Stimulated activated CD4-positive, alpha-beta T cell treated with anti-CD3 and anti-CD28 coated beads, Interleukin-12 subunit alpha, Interleukin-12 subunit beta, amount 100 ng/mL, for 4 hours (primary cell): ENCODE measurements at regions not wholly inside any gene's neighbourhood (a gene's known extent, or its start where the extent isn't known, plus 50 kb on each side); places are given as distances from the start of the nearest gene placed in this dataset.

ENCODE experiments used
- DNase-seq: peaks from one replicate; pipeline ENCODE4 v3.0.0-alpha.2; 2020

- peak; percentile 65 for DNase-seq
Observed at GRCh38 chr15:98421419-98422129, 226.8 kb upstream of the IGF1R start.

DNA sequence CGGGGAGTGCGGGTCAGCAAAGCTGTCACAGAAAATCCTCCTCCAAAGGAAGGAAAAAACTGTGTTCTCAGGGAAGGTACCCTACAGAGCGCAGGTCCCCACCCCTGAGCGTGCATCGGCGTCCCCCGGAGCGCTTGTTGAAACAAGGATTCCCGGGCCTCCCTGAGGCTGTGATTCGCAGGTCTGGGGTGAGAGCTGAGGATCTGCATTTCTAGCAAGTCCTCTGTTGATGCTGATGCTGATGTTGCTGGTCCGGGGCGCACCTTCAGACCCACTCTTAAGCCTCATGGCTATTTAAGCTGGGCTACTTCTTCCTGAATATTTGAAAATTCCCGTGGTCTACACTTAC, 226.2 kb upstream of the IGF1R start:
- no peak for DNase-seq

DNA sequence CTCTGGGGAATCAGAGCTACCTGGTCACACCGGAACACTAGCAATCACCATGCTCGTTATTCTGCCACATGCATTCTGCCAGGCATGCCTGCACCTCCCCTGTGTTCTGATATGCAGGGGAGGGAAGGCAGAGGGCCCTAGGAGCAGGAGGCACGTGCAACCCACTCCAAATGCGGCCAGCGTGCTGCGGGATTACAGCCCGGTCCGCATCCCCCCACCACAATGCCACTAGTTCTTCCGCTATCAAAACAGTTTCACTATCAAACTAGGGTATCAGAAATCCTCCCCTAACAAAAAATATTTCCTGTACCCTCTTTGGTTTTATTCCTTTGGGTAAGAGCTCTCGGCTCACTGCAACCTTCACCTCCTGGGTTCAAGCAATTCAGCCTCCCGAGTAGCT, 223.2 kb upstream of the IGF1R start:
- DNase-seq, result no peak

GRCh38 chr15:98427321-98427720, 221.0 kb upstream of the IGF1R start:
- DNase-seq, result no peak

GRCh38 chr15:98428253-98428989, 219.9 kb upstream of the IGF1R start:
- peak; percentile 68 for DNase-seq

- DNase-seq, result no peak
Observed at GRCh38 chr15:98431171-98431570, 217.2 kb upstream of the IGF1R start.

DNA sequence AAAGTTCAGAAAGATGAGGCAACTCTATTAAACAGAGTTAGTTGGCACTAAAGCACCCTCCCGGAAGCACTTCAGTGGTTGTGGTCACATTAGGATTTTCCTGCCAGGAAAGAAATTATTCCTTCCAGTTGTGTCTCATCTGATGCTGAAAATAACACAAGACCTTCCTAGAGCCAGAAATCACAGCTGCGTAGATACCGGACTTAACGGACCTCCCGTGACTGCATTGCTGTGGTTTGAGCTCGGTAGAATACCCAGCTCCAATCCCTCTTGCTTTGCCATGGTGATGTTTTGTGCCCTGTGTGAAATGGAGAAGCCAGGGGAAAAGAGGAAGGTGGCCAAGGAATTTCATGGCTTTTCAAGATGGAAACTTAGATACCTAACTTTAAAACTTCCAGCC, 215.0 kb upstream of the IGF1R start:
- DNase-seq, result no peak

- DNase-seq, result no peak
Observed at GRCh38 chr15:98433856-98434255, 214.5 kb upstream of the IGF1R start.

GRCh38 chr15:98437752-98438151, 210.6 kb upstream of the IGF1R start:
- DNase-seq, result no peak

GRCh38 chr15:98438326-98438725, 210.0 kb upstream of the IGF1R start:
- no peak for DNase-seq

DNA sequence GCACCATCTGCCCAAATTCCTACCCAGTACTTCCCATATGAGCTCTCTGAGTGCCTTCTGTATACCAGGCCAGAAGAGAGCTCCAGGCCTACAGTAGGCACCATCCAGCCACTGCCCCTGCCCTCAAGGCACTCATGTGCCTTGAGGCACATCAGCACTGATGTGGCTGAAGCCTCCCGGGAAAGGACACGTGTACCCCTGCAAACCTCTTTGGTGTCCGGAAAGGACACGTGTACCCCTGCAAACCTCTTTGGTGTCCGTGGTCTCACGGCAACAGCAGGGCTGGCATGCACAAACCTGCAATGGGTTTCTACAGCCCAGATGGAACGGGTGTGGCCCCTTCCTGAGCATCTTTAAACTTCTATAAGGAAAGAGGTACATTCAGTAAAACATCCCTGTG, 209.4 kb upstream of the IGF1R start:
- no peak for DNase-seq

GRCh38 chr15:98439523-98439942, 208.8 kb upstream of the IGF1R start:
- no peak for DNase-seq

- no peak for DNase-seq
Observed at GRCh38 chr15:98440917-98441316, 207.4 kb upstream of the IGF1R start.

DNA sequence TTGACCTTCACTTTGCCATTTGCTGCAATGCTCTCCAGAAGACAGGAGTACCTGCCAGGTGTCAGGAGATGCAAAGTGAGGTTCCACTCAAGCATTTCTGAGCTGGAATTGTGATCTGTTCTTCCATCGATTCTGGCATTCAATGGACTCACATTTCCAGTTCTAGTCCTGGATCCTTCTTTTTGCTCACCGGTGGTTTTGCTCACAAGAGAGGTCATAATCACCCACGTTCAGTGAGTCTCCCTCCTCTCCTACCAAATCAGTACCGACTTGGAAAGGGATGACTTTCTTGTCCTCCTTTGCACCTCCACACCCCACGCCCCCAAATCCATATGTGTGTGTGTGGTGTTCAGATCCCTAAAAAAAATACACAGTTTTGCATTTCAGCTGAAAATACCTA, 206.7 kb upstream of the IGF1R start:
- DNase-seq, result no peak

DNA sequence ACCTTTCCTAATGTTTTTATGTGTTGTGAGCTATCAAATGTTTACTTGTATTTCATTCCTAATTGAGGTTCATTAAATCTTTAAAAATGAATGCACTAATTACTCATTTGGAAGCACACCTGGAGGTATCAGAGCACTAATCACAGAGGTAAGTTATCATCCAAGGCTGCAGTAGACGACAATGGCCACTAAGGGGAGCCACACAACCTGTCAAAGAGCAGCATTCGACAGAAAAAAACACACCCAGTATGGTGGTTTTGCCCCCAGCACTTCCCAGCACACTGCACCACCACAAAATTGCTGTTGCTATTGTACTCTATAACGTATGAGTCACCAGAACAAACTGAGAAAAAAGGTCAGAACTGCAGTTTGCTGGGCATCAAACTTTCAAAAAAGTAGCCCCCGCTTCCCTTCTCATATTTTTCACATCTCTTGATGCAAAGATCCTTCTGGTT, 205.9 kb upstream of the IGF1R start:
- DNase-seq, result peak; percentile 39

DNA sequence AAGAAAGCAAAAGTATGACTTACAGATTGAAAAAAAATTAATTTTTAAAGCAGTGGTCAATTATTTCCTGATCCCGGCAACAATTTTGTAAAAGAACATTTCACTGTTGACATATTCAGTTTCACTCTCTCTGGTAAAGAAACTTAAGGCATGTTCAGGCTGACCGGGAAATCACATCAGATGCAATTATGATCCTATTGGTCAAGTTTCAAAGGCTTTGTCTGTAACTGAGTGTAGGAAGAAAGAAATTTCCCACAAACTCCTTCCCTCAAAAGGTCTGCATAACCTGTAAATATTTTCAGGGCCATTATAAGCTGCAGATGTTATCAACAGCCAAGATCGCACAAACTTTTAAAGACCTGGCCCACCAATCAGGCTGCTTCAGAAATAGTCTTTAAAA, 205.4 kb upstream of the IGF1R start:
- no peak for DNase-seq

- DNase-seq, result no peak
Observed at GRCh38 chr15:98443526-98443925, 204.8 kb upstream of the IGF1R start.

GRCh38 chr15:98444138-98444537, 204.2 kb upstream of the IGF1R start:
- no peak for DNase-seq

- DNase-seq, result no peak
Observed at GRCh38 chr15:98445315-98445714, 203.0 kb upstream of the IGF1R start.

GRCh38 chr15:98446083-98446482, 202.3 kb upstream of the IGF1R start:
- no peak for DNase-seq

DNA sequence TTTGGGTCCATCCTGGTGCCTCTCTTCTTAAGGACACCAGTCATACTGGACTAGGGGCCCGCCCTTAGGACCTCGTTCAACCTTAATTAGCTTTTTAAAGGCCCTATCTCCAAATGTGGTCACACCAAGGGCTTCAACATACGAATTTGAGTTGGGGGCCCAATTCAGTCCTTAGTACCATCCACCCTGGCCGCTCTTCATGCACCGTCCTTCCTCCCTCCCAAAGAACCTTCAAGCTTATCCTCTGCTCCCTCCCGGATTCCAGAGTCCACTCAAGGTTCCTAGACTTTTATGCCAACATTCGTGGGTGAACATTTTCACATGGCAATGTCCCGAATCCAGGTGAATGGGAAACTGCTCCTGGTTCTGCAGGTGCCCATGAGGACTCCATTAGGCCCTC, 201.3 kb upstream of the IGF1R start:
- no peak for DNase-seq

DNA sequence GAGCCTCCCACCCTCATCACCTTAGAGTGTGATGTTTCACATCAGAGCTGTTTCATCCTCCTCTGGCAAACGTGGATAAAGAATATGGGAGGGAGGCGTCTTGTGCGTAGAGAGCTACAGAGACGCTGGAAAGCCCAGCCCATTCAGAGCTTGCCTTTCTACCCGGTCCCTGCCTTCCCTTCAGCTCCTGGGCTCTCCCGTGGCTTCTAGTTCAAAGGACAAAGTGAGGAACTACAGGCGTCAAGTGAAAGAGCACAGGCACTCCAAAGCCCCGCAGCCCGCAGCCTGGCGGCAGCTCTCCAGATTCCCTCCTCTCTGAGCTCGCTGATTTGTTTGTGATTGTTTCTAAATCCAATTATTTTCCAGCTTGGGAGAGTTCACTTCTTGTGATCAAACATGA, 197.1 kb upstream of the IGF1R start:
- DNase-seq, result no peak

- DNase-seq, result no peak
Observed at GRCh38 chr15:98452238-98452637, 196.1 kb upstream of the IGF1R start.

DNA sequence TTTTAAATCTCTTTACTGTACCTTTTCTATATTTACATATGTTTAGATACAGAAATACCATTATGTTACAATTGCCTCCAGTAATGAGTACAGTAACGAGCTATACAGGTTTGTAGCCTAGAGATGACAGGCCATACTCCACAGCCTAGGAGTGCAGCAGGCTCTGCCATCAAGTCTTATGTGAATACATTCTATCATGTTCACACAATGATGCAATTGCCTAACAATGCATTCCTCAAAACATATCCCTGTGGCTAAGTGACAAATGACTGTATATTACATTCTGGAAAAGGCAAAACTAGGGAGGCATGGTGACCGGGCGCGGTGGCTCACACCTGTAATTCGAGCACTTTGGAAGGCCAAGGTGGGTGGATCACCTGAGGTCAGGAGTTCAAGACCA, 192.4 kb upstream of the IGF1R start:
- no peak for DNase-seq

GRCh38 chr15:98476559-98476958, 171.8 kb upstream of the IGF1R start:
- no peak for DNase-seq
